Liver (tissue), 8 donors: ENCODE measurements at regions not wholly inside any gene's neighbourhood (a gene's known extent, or its start where the extent isn't known, plus 50 kb on each side); places are given as distances from the start of the nearest gene placed in this dataset.

ENCODE experiments used
- DNase-seq: peaks from one replicate; pipeline ENCODE4 v3.0.0-alpha.2; 2017; ENCODE audit warnings: low spot score
- H3K27ac ChIP-seq, 2 donors: one replicate each; pipeline ENCODE4 v1.7.0; 2013; ENCODE audit warnings: inconsistent platforms in 2 of 2, low read length in 2 of 2, control low read depth in 1 of 2, low read depth in 1 of 2, mild to moderate bottlenecking in 1 of 2
- H3K27me3 ChIP-seq, 4 donors: one replicate each; pipeline versions ENCODE4 v1.6.1 to v1.7.0; 2013; ENCODE audit warnings: low read length in 3 of 4, inconsistent platforms in 1 of 4, mild to moderate bottlenecking in 1 of 4, moderate library complexity in 1 of 4; ENCODE audit not compliant: control insufficient read depth in 4 of 4, insufficient read depth in 4 of 4
- H3K36me3 ChIP-seq, 4 donors: one replicate each; pipeline versions ENCODE4 v1.6.1 to v1.7.0; 2013; ENCODE audit warnings: low read length in 3 of 4, mild to moderate bottlenecking in 3 of 4, low read depth in 1 of 4, moderate library complexity in 1 of 4; ENCODE audit not compliant: control insufficient read depth in 4 of 4, insufficient read depth in 3 of 4
- H3K4me1 ChIP-seq, 4 donors: one replicate each; pipeline versions ENCODE4 v1.6.1 to v1.7.0; 2013; ENCODE audit warnings: low read length in 3 of 4, mild to moderate bottlenecking in 3 of 4, moderate library complexity in 1 of 4; ENCODE audit not compliant: control insufficient read depth in 4 of 4, insufficient read depth in 4 of 4
- H3K4me3 ChIP-seq, 3 donors: one replicate each; pipeline versions ENCODE4 v1.6.1 to v1.7.0; 2013; ENCODE audit warnings: low read length in 3 of 3, control low read depth in 1 of 3, low read depth in 1 of 3, mild to moderate bottlenecking in 1 of 3
- H3K9ac ChIP-seq, 2 donors: one replicate each; pipeline ENCODE4 v1.7.0; 2013; ENCODE audit warnings: low read length in 2 of 2, mild to moderate bottlenecking in 2 of 2, moderate library complexity in 2 of 2, control low read depth in 1 of 2, low read depth in 1 of 2
- H3K9me3 ChIP-seq, 4 donors: one replicate each; pipeline versions ENCODE4 v1.6.1 to v1.7.0; 2013; ENCODE audit warnings: low read length in 3 of 4; ENCODE audit not compliant: control insufficient read depth in 4 of 4
- ATF3 ChIP-seq: IDR thresholded peaks from 2 replicates; pipeline ENCODE4 v1.6.1; 2016; ENCODE audit warnings: antibody characterized with exemption
- CTCF ChIP-seq: fragments of 150-350 bp; IDR thresholded peaks from 2 replicates; pipeline ENCODE4 v1.5.1; 2017; ENCODE audit warnings: improper control_type of control experiment, low read depth, low read length; ENCODE audit not compliant: missing input control
- EGR1 ChIP-seq, 2 donors: IDR thresholded peaks; 2 replicates each; pipeline ENCODE4 v1.6.1; 2016 to 2018; ENCODE audit warnings: antibody characterized with exemption in 2 of 2, low read depth in 2 of 2
- FOXA1 ChIP-seq: IDR thresholded peaks from 2 replicates; pipeline ENCODE4 v1.6.1; 2016; ENCODE audit warnings: antibody characterized with exemption
- FOXA2 ChIP-seq: IDR thresholded peaks from 2 replicates; pipeline ENCODE4 v1.6.1; 2016; ENCODE audit warnings: antibody characterized with exemption
- GABPA ChIP-seq, 2 donors: IDR thresholded peaks in 1 of 2; conservative IDR thresholded peaks in 1 of 2; 2 replicates each; pipeline ENCODE4 v1.6.1; 2016; ENCODE audit warnings: antibody characterized with exemption in 2 of 2, mild to moderate bottlenecking in 1 of 2, moderate library complexity in 1 of 2
- HNF4A ChIP-seq, 2 donors: conservative IDR thresholded peaks; 2 replicates each; pipeline ENCODE4 v1.6.1; 2016; ENCODE audit warnings: antibody characterized with exemption in 2 of 2, mild to moderate bottlenecking in 2 of 2
- HNF4G ChIP-seq: IDR thresholded peaks from 2 replicates; pipeline ENCODE4 v1.6.1; 2016; ENCODE audit warnings: antibody characterized with exemption
- JUND ChIP-seq, 2 donors: IDR thresholded peaks; 2 replicates each; pipeline ENCODE4 v1.6.1; 2016; ENCODE audit warnings: antibody characterized with exemption in 2 of 2
- MAX ChIP-seq: IDR thresholded peaks from 2 replicates; pipeline ENCODE4 v1.6.1; 2016; ENCODE audit warnings: antibody characterized with exemption
- NR2F2 ChIP-seq: IDR thresholded peaks from 2 replicates; pipeline ENCODE4 v1.6.1; 2016; ENCODE audit warnings: antibody characterized with exemption
- RAD21 ChIP-seq, 2 donors: IDR thresholded peaks; 2 replicates each; pipeline ENCODE4 v1.6.1; 2016; ENCODE audit warnings: antibody characterized with exemption in 2 of 2, mild to moderate bottlenecking in 2 of 2
- REST ChIP-seq: IDR thresholded peaks from 2 replicates; pipeline ENCODE4 v1.6.1; 2016; ENCODE audit warnings: antibody characterized with exemption, mild to moderate bottlenecking
- RXRA ChIP-seq, 2 donors: IDR thresholded peaks; 2 replicates each; pipeline ENCODE4 v1.6.1; 2017 to 2018; ENCODE audit warnings: antibody characterized with exemption in 2 of 2, mild to moderate bottlenecking in 1 of 2
- SP1 ChIP-seq: IDR thresholded peaks from 2 replicates; pipeline ENCODE4 v1.6.1; 2018; ENCODE audit warnings: antibody characterized with exemption, mild to moderate bottlenecking
- TAF1 ChIP-seq: conservative IDR thresholded peaks from 2 replicates; pipeline ENCODE4 v1.6.1; 2016; ENCODE audit warnings: antibody characterized with exemption, mild to moderate bottlenecking
- YY1 ChIP-seq: IDR thresholded peaks from 2 replicates; pipeline ENCODE4 v1.6.1; 2016; ENCODE audit warnings: antibody characterized with exemption, mild to moderate bottlenecking
- ZBTB33 ChIP-seq: IDR thresholded peaks from 2 replicates; pipeline ENCODE4 v1.6.1; 2016; ENCODE audit warnings: antibody characterized with exemption
- whole genome bisulfite sequencing: extraction: QIAGEN DNeasy Blood & Tissue Kit; methylation state at CpG from one replicate; pipeline ENCODE4 v1.1.7; 2013; 5-methylcytosine and 5-hydroxymethylcytosine counted together
- donor health status: healthy.
- donor health status: healthy.
- donor health status: healthy.
- donor health status: healthy.
- donor health status: healthy.

- TF ChIP-seq CTCF = no peak
- no peak for TF ChIP-seq MAX
- TF ChIP-seq GABPA (IDR thresholded peaks at IDR 0.05 in 1 of 2, conservative IDR thresholded peaks at IDR 0.05 in 1 of 2) = no peak
Measured at GRCh38 chr11:23723861-23724260, 773.0 kb upstream of the LUZP2 start (continued).

GRCh38 chr11:23725752-23726151, 771.1 kb upstream of the LUZP2 start:
- Histone ChIP-seq H3K27me3 (no peaks in the 10 kb centered on the region), H3K27ac (no peak overlapping the region), H3K9me3 (no peaks in the 10 kb centered on the region), H3K4me3 (no peak overlapping the region), H3K9ac (no peak overlapping the region), H3K4me1 (no peaks in the 10 kb centered on the region), H3K36me3 (no peaks in the 10 kb centered on the region)
- 86% methylated on average over 5 of the region's 5 CpGs for WGBS
- DNase-seq = no peak
- TF ChIP-seq YY1 = no peak
- no peak for TF ChIP-seq CTCF
- TF ChIP-seq RXRA (IDR thresholded peaks at IDR 0.05) = no peak
- no peak for TF ChIP-seq TAF1
- TF ChIP-seq HNF4A (conservative IDR thresholded peaks at IDR 0.05) = no peak
- TF ChIP-seq FOXA2 = no peak
- TF ChIP-seq SP1 = no peak
- no peak for TF ChIP-seq GABPA (IDR thresholded peaks at IDR 0.05 in 1 of 2, conservative IDR thresholded peaks at IDR 0.05 in 1 of 2)
- no peak for TF ChIP-seq FOXA1
- TF ChIP-seq ATF3 = no peak
- no peak for TF ChIP-seq NR2F2
- TF ChIP-seq HNF4G = no peak
- TF ChIP-seq ZBTB33 = no peak
- no peak for TF ChIP-seq EGR1 (IDR thresholded peaks at IDR 0.05; ENCODE audit: low read depth in 2 of 2)
- TF ChIP-seq RAD21 (IDR thresholded peaks at IDR 0.05) = no peak
- no peak for TF ChIP-seq MAX
- TF ChIP-seq REST = no peak
- no peak for TF ChIP-seq JUND (IDR thresholded peaks at IDR 0.05)
